GM12878 (cell line): ENCODE measurements at regions not wholly inside any gene's neighbourhood (a gene's known extent, or its start where the extent isn't known, plus 50 kb on each side); places are given as distances from the start of the nearest gene placed in this dataset.

Source experiments
- ATAC-seq: fragments of 200-7000 bp; cut with Tn5 transposase; 3 replicates; pipeline ENCODE4 v1.9.1; 2020; ENCODE audit warnings: mild to moderate bottlenecking, moderate library complexity
- BruUV-seq: library from RNA; stranded (reverse); fragments of 400-500 nt; replicated peaks from 2 replicates; lab custom pipeline; 2021; lab: Mats Ljungman, UMichigan
- CTCF ChIA-PET: fragments of 300-600 bp; sonication (Branson Sonifier 250); formaldehyde crosslinking; extraction: SDS; loops from one replicate; lab custom pipeline; 2021; ENCODE audit warnings: inconsistent platforms; lab: Yijun Ruan, JAX
- POLR2A ChIA-PET: fragments of 350-600 bp; formaldehyde crosslinking; extraction: SDS; loops from one replicate; lab custom pipeline; 2021; ENCODE audit warnings: inconsistent platforms; lab: Charles Lee
- RAD21 ChIA-PET: fragments of 300-600 bp; sonication (Branson Sonifier 250); formaldehyde crosslinking; loops from one replicate; lab custom pipeline; 2023; ENCODE audit warnings: antibody characterized with exemption; ENCODE audit not compliant: unreplicated experiment; lab: Charles Lee
- SMC1A ChIA-PET: fragments of 300-600 bp; sonication (Branson Sonifier 250); formaldehyde crosslinking; loops from one replicate; lab custom pipeline; 2023; ENCODE audit not compliant: unreplicated experiment, uncharacterized antibody; lab: Charles Lee
- DNase-seq: peaks from one replicate; pipeline ENCODE4 v3.0.0-alpha.2; 2011; ENCODE audit warnings: low read depth, low spot score
- FAIRE-seq: peaks from 3 replicates; lab custom pipeline; 2011; peaks lifted over from hg19 to GRCh38; lab: Jason Lieb, UNC
- H2AFZ ChIP-seq: 2 replicates; pipeline ENCODE4 v1.6.0; 2011; ENCODE audit warnings: low read depth, low read length, control low read depth; ENCODE audit not compliant: control insufficient read depth
- H3K27ac ChIP-seq: 2 replicates; pipeline ENCODE4 v1.5.1; 2011; ENCODE audit warnings: control low read depth; ENCODE audit not compliant: control insufficient read depth, insufficient read depth
- H3K27me3 ChIP-seq, 2 experiments: replicated peaks in 1 of 2; 2 replicates each; pipeline versions ENCODE4 v1.6.0 to v1.6.1; 2011; ENCODE audit warnings: low read length in 1 of 2; ENCODE audit not compliant: control insufficient read depth in 2 of 2, insufficient read depth in 2 of 2
- H3K36me3 ChIP-seq, 2 experiments: 2 replicates each; pipeline ENCODE4 v1.5.1; 2011; ENCODE audit warnings: low read length in 1 of 2; ENCODE audit not compliant: control insufficient read depth in 2 of 2, insufficient read depth in 2 of 2
- H3K4me1 ChIP-seq: 2 replicates; pipeline ENCODE4 v1.6.1; 2011; ENCODE audit warnings: mild to moderate bottlenecking, low read length, moderate library complexity, mixed read lengths; ENCODE audit not compliant: control insufficient read depth, insufficient read depth
- H3K4me2 ChIP-seq: 2 replicates; pipeline ENCODE4 v1.6.0; 2011; ENCODE audit warnings: control low read depth; ENCODE audit not compliant: control insufficient read depth, insufficient read depth
- H3K4me3 ChIP-seq: fragments of 200-600 bp; sonication (generic); 2 replicates; pipeline ENCODE4 v1.5.1; 2016
- H3K79me2 ChIP-seq: 2 replicates; pipeline ENCODE4 v1.6.0; 2011; ENCODE audit warnings: low read length; ENCODE audit not compliant: control insufficient read depth, insufficient read depth
- H3K9ac ChIP-seq: 2 replicates; pipeline ENCODE4 v1.8.0; 2011; ENCODE audit warnings: low read length, control low read depth, mixed read lengths; ENCODE audit not compliant: control insufficient read depth, insufficient read depth
- H3K9me3 ChIP-seq: replicated peaks from 3 replicates; pipeline ENCODE4 v1.5.1; 2011; ENCODE audit warnings: mild to moderate bottlenecking, low read length; ENCODE audit not compliant: control insufficient read depth, insufficient read depth
- H4K20me1 ChIP-seq: 2 replicates; pipeline ENCODE4 v1.6.0; 2011; ENCODE audit not compliant: control insufficient read depth, insufficient read depth
- BRCA1 ChIP-seq: IDR thresholded peaks from 2 replicates; pipeline ENCODE4 v1.6.1; 2011; ENCODE audit warnings: low read depth, low read length, improper control_type of control experiment
- CBX3 ChIP-seq: fragments of 200-600 bp; sonication (generic); IDR thresholded peaks from 2 replicates; pipeline ENCODE4 v1.6.1; 2016; ENCODE audit warnings: low read depth, borderline replicate concordance
- EED ChIP-seq: sonication (generic); IDR thresholded peaks from 2 replicates; pipeline ENCODE4 v1.6.1; 2016; ENCODE audit warnings: antibody characterized with exemption, low read depth
- HDAC2 ChIP-seq: fragments of 200-600 bp; sonication (generic); IDR thresholded peaks from 2 replicates; pipeline ENCODE4 v1.6.1; 2017
- KDM1A ChIP-seq: fragments of 200-600 bp; sonication (generic); IDR thresholded peaks from 2 replicates; pipeline ENCODE4 v1.6.1; 2016; ENCODE audit warnings: borderline replicate concordance
- MTA2 ChIP-seq: fragments of 450-650 bp; IDR thresholded peaks from 2 replicates; pipeline ENCODE4 v1.6.1; 2016; ENCODE audit warnings: low read depth, mild to moderate bottlenecking, moderate library complexity
- MTA3 ChIP-seq: IDR thresholded peaks from 2 replicates; pipeline ENCODE4 v1.6.1; 2012; ENCODE audit warnings: low read length, inconsistent platforms, borderline replicate concordance
- MXI1 ChIP-seq: fragments of 150-350 bp; IDR thresholded peaks from 2 replicates; pipeline ENCODE4 v1.6.1; 2011; ENCODE audit warnings: low read depth, mild to moderate bottlenecking, inconsistent platforms, low read length, improper control_type of control experiment
- PML ChIP-seq: IDR thresholded peaks from 2 replicates; pipeline ENCODE4 v1.6.1; 2012; ENCODE audit warnings: low read length, inconsistent platforms
- POU2F2 ChIP-seq: IDR thresholded peaks from 3 replicates; pipeline ENCODE4 v1.6.1; 2011; ENCODE audit warnings: low read depth, mild to moderate bottlenecking, low read length, borderline replicate concordance
- RB1 ChIP-seq: fragments of 450-650 bp; formaldehyde crosslinking; IDR thresholded peaks from 2 replicates; pipeline ENCODE4 v1.6.1; 2017; ENCODE audit warnings: mild to moderate bottlenecking, borderline replicate concordance
- RFX5 ChIP-seq: IDR thresholded peaks from 2 replicates; pipeline ENCODE4 v1.6.1; 2011; ENCODE audit warnings: low read depth, low read length, improper control_type of control experiment
- SREBF1 ChIP-seq: IDR thresholded peaks from 2 replicates; pipeline ENCODE4 v1.6.1; 2012; ENCODE audit warnings: mild to moderate bottlenecking, low read length
- SREBF2 ChIP-seq: IDR thresholded peaks from 2 replicates; pipeline ENCODE4 v1.6.1; 2012; ENCODE audit warnings: mild to moderate bottlenecking, low read length
- SUPT20H ChIP-seq: IDR thresholded peaks from 2 replicates; pipeline ENCODE4 v1.6.1; 2011; ENCODE audit warnings: low read depth, mild to moderate bottlenecking, low read length, moderate library complexity, borderline replicate concordance; ENCODE audit not compliant: control insufficient read depth
- TAF1 ChIP-seq: IDR thresholded peaks from 2 replicates; pipeline ENCODE4 v1.6.1; 2011; ENCODE audit warnings: mild to moderate bottlenecking, low read depth, low read length, borderline replicate concordance
- ZBED1 ChIP-seq: IDR thresholded peaks from 2 replicates; pipeline ENCODE4 v1.6.1; 2016; ENCODE audit warnings: borderline replicate concordance
- ZNF24 ChIP-seq: fragments of 450-650 bp; IDR thresholded peaks from 2 replicates; pipeline ENCODE4 v1.6.1; 2017; ENCODE audit warnings: antibody characterized with exemption, mild to moderate bottlenecking
- WGBS: methylation state at CpG from one replicate; pipeline ENCODE4 v1.1.6; 2016; ENCODE audit warnings: low lambda C conversion rate; ENCODE audit not compliant: insufficient replicate concordance, insufficient coverage; ENCODE audit errors: missing lambda C conversion rate; 5-methylcytosine and 5-hydroxymethylcytosine counted together
- in situ Hi-C: fragments of 300-500 bp; cut with MboI; formaldehyde crosslinking; loops from 9 replicates; pipeline ENCODE4 v1.14.3; 2018; ENCODE audit warnings: mixed read lengths
- intact Hi-C: fragments of 100-400 bp; cut with micrococcal nuclease; formaldehyde crosslinking; loops from one replicate; pipeline ENCODE4 v1.14.2; 2022; ENCODE audit not compliant: unreplicated experiment
- TF ChIP-seq, protein P1 (sequence below): IDR thresholded peaks from 2 replicates; pipeline ENCODE4 v1.6.1; 2012; ENCODE audit warnings: low read length, inconsistent platforms
- TF ChIP-seq, protein P2 (sequence below): IDR thresholded peaks from 2 replicates; pipeline ENCODE4 v1.6.1; 2011; ENCODE audit warnings: mild to moderate bottlenecking, low read depth, low read length, moderate library complexity; ENCODE audit not compliant: insufficient replicate concordance
- TF ChIP-seq, protein P3 (sequence below): IDR thresholded peaks from 2 replicates; pipeline ENCODE4 v1.6.1; 2011; ENCODE audit warnings: low read depth, mild to moderate bottlenecking, low read length, moderate library complexity, borderline replicate concordance; ENCODE audit errors: extremely low read depth

DNA sequence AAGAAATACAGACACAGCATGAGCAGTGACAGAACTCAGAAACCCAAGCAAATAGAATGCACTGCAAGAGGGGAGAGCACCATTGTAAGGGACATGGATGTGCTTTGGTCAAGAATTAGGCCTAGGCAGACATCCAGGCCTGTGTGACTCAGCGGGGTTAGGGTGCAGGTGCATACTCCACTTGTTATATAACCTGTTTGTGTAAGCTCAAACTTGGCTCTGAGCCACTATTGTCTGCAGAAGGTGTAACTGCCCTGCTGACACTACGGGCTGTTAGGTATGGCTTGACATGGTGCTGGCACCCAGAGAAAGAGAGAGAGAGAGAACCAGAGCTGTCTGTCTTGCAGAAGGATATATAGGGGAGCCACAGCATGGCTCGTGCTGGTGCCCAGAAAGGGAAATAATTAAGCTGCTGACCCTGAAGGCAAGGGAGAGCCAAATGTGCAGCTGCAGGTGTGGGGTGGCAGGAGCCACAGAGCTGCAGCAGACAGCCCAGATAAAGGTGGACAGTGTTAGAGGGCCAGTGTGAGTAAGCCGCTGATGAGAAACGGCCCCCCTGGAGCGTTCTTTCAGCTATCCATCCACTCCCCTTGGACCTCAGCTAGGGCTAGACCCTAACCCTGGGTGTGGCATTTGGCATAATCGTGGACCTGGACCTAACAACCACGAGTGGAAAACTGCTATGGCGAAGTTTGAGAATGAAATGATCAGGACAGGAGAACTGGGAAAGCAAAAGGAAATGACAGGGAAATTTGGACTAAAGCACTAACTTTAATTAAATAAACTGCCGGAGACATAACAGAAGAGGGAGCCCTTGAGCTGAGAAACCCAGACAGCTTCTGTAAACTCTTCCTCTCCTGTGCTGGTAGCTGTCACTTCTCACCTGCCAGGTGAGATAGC, 253.0 kb upstream of the CCDC179 start:
- Histone ChIP-seq H3K9ac (no peak overlapping the region), H3K4me3 (no peak overlapping the region), H3K4me2 (no peak overlapping the region), H2AFZ (no peak overlapping the region), H4K20me1 (no peaks in the 10 kb centered on the region), H3K79me2 (no peaks in the 10 kb centered on the region), H3K4me1 (no peaks in the 10 kb centered on the region), H3K27me3 (no peaks in the 10 kb centered on the region), H3K27ac (no peak overlapping the region), H3K9me3 (no peaks in the 10 kb centered on the region), H3K36me3 (no peaks in the 10 kb centered on the region)
- ChIA-PET CTCF (interaction anchor here (0.6 to 8.3 kb wide), 49 partner anchors 10 to 1273 kb away, joined by 3 to 141 read pairs (median 4); no protein-coding TSS in a partner anchor), SMC1A (interaction anchor here (0.7 to 8.4 kb wide), 40 partner anchors 10 to 1273 kb away, joined by 3 to 123 read pairs (median 4); no protein-coding TSS in a partner anchor), RAD21 (interaction anchor here (0.7 to 7.8 kb wide), 27 partner anchors 10 to 963 kb away, joined by 3 to 125 read pairs (median 4); no protein-coding TSS in a partner anchor), POLR2A (interaction anchor here (0.8 to 1.7 kb wide), 5 partner anchors 15 to 91 kb away, joined by 3 to 5 read pairs (median 4); no protein-coding TSS in a partner anchor)
- 11% methylated on average over 10 of the region's 10 CpGs for WGBS
- BruUV-seq = no TSS peak
- ATAC-seq (peak; percentile 83), FAIRE-seq (no peak), DNase-seq (no peak)
- in situ Hi-C loops = no loop called here
- intact Hi-C loops = loop anchor here (2.0 to 5.0 kb wide), 3 partner anchors 92 to 429 kb away; no protein-coding TSS in a partner anchor
- TF ChIP-seq, protein P1, sequence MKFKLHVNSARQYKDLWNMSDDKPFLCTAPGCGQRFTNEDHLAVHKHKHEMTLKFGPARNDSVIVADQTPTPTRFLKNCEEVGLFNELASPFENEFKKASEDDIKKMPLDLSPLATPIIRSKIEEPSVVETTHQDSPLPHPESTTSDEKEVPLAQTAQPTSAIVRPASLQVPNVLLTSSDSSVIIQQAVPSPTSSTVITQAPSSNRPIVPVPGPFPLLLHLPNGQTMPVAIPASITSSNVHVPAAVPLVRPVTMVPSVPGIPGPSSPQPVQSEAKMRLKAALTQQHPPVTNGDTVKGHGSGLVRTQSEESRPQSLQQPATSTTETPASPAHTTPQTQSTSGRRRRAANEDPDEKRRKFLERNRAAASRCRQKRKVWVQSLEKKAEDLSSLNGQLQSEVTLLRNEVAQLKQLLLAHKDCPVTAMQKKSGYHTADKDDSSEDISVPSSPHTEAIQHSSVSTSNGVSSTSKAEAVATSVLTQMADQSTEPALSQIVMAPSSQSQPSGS = no peak
- TF ChIP-seq MTA2 (no peak), KDM1A (no peak), TAF1 (no peak), CBX3 (no peak), SREBF2 (no peak), BRCA1 (no peak), ZBED1 (no peak), SUPT20H (no peak), POU2F2 (no peak), SREBF1 (no peak), RFX5 (no peak), PML (no peak), RB1 (no peak), ZNF24 (no peak), EED (no peak), MXI1 (no peak), MTA3 (no peak), HDAC2 (no peak)
- TF ChIP-seq, protein P2, sequence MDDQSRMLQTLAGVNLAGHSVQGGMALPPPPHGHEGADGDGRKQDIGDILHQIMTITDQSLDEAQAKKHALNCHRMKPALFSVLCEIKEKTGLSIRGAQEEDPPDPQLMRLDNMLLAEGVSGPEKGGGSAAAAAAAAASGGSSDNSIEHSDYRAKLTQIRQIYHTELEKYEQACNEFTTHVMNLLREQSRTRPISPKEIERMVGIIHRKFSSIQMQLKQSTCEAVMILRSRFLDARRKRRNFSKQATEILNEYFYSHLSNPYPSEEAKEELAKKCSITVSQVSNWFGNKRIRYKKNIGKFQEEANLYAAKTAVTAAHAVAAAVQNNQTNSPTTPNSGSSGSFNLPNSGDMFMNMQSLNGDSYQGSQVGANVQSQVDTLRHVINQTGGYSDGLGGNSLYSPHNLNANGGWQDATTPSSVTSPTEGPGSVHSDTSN = no peak
- TF ChIP-seq, protein P3, sequence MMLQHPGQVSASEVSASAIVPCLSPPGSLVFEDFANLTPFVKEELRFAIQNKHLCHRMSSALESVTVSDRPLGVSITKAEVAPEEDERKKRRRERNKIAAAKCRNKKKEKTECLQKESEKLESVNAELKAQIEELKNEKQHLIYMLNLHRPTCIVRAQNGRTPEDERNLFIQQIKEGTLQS = no peak
